OCI-LY1 (cell line): ENCODE measurements at regions not wholly inside any gene's neighbourhood (a gene's known extent, or its start where the extent isn't known, plus 50 kb on each side); places are given as distances from the start of the nearest gene placed in this dataset.
A peak's percentile ranks its signal among the peaks of the same experiment; 100 is the strongest.

ENCODE experiments used
- H2AFZ ChIP-seq: fragments of 200-600 bp; sonication (generic), shearing (Covaris generic); 2 replicates; pipeline ENCODE4 v1.6.0; 2014; ENCODE audit warnings: antibody characterized with exemption, mild to moderate bottlenecking, low read length
- H3F3A ChIP-seq: fragments of 200-600 bp; sonication (generic), shearing (Covaris generic); 2 replicates; pipeline ENCODE4 v1.6.0; 2014; ENCODE audit warnings: mild to moderate bottlenecking, antibody characterized with exemption, low read length, moderate library complexity; ENCODE audit not compliant: insufficient read depth
- H3K27ac ChIP-seq: fragments of 200-600 bp; sonication (generic); 2 replicates; pipeline ENCODE4 v1.5.1; 2014; ENCODE audit warnings: low read length, mixed run types, mild to moderate bottlenecking, low read depth; ENCODE audit not compliant: poor library complexity, severe bottlenecking
- H3K27me3 ChIP-seq: fragments of 200-600 bp; sonication (generic); 2 replicates; pipeline ENCODE4 v1.6.0; 2014; ENCODE audit warnings: antibody characterized with exemption, mild to moderate bottlenecking, low read length, moderate library complexity; ENCODE audit not compliant: insufficient read depth
- H3K36me3 ChIP-seq: fragments of 200-600 bp; sonication (generic); 2 replicates; pipeline ENCODE4 v1.6.1; 2014; ENCODE audit warnings: mild to moderate bottlenecking, antibody characterized with exemption, low read length, moderate library complexity, mixed read lengths; ENCODE audit not compliant: insufficient read depth
- H3K4me1 ChIP-seq: fragments of 200-600 bp; sonication (generic); 2 replicates; pipeline ENCODE4 v1.5.1; 2014; ENCODE audit warnings: mild to moderate bottlenecking, low read length, moderate library complexity; ENCODE audit not compliant: insufficient read depth, severe bottlenecking
- H3K4me2 ChIP-seq: fragments of 200-600 bp; sonication (generic), shearing (Covaris generic); 2 replicates; pipeline ENCODE4 v1.6.1; 2014; ENCODE audit warnings: low read length
- H3K4me3 ChIP-seq: fragments of 200-600 bp; sonication (generic); 2 replicates; pipeline ENCODE4 v1.5.1; 2014; ENCODE audit warnings: low read length, low read depth, mild to moderate bottlenecking, mixed read lengths; ENCODE audit not compliant: poor library complexity, severe bottlenecking
- H3K79me2 ChIP-seq: fragments of 200-600 bp; shearing (Covaris generic); 2 replicates; pipeline ENCODE4 v1.6.1; 2016; ENCODE audit warnings: mixed run types, low read length, mixed read lengths; ENCODE audit not compliant: insufficient read depth
- H3K9ac ChIP-seq: fragments of 200-600 bp; sonication (generic), shearing (Covaris generic); 2 replicates; pipeline ENCODE4 v1.6.1; 2014; ENCODE audit warnings: mild to moderate bottlenecking, low read length, mixed read lengths
- H3K9me2 ChIP-seq: fragments of 200-600 bp; sonication (generic), shearing (Covaris generic); 2 replicates; pipeline ENCODE4 v1.6.1; 2014; ENCODE audit warnings: low read depth, mild to moderate bottlenecking, low read length, mixed read lengths
- H3K9me3 ChIP-seq: fragments of 200-600 bp; shearing (Covaris generic); 2 replicates; pipeline ENCODE4 v1.6.1; 2014; ENCODE audit warnings: low read length, mixed read lengths
- H4K20me1 ChIP-seq: fragments of 200-600 bp; sonication (generic), shearing (Covaris generic); 2 replicates; pipeline ENCODE4 v1.6.0; 2016; ENCODE audit warnings: mild to moderate bottlenecking, low read length; ENCODE audit not compliant: insufficient read depth
- EZH2 ChIP-seq: fragments of 200-600 bp; sonication (generic), shearing (Covaris generic); IDR thresholded peaks from 2 replicates; pipeline ENCODE4 v1.8.0; 2017; ENCODE audit warnings: borderline replicate concordance, mixed run types, mild to moderate bottlenecking, antibody characterized with exemption, low read length, moderate library complexity, mixed read lengths
- TF ChIP-seq, protein P1 (sequence below): fragments of 200-600 bp; sonication (generic), shearing (Covaris generic); IDR thresholded peaks from 2 replicates; pipeline ENCODE4 v1.5.1; 2017; ENCODE audit warnings: mild to moderate bottlenecking, antibody characterized with exemption, low read length, moderate library complexity, mixed read lengths

DNA sequence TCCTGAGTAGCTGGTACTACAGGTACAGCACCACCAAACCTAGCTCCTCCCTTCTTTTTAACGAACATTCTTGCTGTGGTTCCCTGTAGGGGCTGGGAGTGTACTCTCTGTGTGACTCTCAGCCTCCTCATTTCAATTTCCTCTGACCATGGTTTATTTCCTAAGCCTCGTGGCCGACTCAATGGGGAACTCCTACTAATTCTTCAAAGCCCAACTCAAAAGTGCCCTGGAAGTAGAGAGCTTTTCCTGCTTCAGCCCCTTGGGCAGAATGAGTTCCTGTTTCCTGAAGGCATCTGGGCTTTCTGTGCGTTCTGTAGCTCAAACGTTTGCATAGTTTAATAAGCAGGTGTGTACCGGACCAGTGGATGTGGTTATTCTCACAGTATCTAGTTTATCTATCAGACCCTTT, 70.9 kb upstream of the ACOT11 start:
- no peak overlapping the region for H3K9ac ChIP-seq
- no peak overlapping the region for H3K4me3 ChIP-seq
- H4K20me1 ChIP-seq, result no peaks in the 10 kb centered on the region
- H3K79me2 ChIP-seq, result no peaks in the 10 kb centered on the region
- no peak for TF ChIP-seq EZH2
- TF ChIP-seq, protein P1, sequence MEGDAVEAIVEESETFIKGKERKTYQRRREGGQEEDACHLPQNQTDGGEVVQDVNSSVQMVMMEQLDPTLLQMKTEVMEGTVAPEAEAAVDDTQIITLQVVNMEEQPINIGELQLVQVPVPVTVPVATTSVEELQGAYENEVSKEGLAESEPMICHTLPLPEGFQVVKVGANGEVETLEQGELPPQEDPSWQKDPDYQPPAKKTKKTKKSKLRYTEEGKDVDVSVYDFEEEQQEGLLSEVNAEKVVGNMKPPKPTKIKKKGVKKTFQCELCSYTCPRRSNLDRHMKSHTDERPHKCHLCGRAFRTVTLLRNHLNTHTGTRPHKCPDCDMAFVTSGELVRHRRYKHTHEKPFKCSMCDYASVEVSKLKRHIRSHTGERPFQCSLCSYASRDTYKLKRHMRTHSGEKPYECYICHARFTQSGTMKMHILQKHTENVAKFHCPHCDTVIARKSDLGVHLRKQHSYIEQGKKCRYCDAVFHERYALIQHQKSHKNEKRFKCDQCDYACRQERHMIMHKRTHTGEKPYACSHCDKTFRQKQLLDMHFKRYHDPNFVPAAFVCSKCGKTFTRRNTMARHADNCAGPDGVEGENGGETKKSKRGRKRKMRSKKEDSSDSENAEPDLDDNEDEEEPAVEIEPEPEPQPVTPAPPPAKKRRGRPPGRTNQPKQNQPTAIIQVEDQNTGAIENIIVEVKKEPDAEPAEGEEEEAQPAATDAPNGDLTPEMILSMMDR, result no peak
- no peaks in the 10 kb centered on the region for H3K9me2 ChIP-seq
- H3K27ac ChIP-seq, result no peak overlapping the region
- H3K4me2 ChIP-seq, result no peak overlapping the region
- no peaks in the 10 kb centered on the region for H3K36me3 ChIP-seq
- H3K4me1 ChIP-seq, result peaks cover 29% of the 10 kb centered on the region
- H2AFZ ChIP-seq, result no peak overlapping the region
- H3K27me3 ChIP-seq, result no peaks in the 10 kb centered on the region; the same call in 1 of the 2 replicates
- H3F3A ChIP-seq, result no peaks in the 10 kb centered on the region
- no peaks in the 10 kb centered on the region for H3K9me3 ChIP-seq

DNA sequence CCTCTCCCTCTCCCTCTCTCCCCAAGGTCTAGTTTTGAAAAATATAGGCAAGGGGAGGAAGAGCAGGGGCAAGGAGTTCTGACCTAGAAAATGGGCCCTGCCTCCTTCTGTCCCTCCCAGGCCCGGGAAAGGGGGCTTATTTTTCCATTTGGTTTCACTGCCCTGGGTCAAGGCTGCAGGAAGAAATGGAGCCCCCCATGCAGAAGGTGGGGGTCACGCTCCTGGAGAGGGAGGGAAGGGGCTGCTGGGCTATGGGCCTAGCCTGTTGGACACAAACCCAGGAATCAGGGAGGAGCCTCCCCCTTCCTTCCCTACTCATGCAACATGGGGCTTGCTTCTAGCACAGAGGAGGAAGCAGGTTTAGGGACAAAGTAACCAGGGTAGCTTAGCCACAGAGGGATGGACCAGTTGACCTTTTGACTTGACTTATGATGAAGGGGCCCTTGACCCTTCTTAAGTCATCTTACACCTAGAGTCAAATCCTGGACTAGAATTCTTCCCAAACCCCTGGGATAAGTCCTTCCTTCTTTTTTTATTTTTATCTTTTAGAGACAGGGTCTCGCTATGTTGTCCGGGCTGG, 70.4 kb upstream of the SSBP3 start:
- Histone ChIP-seq H3F3A (no peaks in the 10 kb centered on the region), H3K4me3 (no peak overlapping the region), H2AFZ (no peak overlapping the region), H3K27me3 (peaks cover 3% of the 10 kb centered on the region), H3K9ac (no peak overlapping the region), H3K9me2 (no peaks in the 10 kb centered on the region), H3K9me3 (no peaks in the 10 kb centered on the region), H3K4me2 (no peak overlapping the region; the same call in 1 of the 2 replicates), H3K4me1 (peaks cover 29% of the 10 kb centered on the region), H3K36me3 (no peaks in the 10 kb centered on the region), H4K20me1 (no peaks in the 10 kb centered on the region), H3K27ac (no peak overlapping the region), H3K79me2 (no peaks in the 10 kb centered on the region)
- no peak for TF ChIP-seq EZH2
- TF ChIP-seq, protein P1, result no peak

DNA sequence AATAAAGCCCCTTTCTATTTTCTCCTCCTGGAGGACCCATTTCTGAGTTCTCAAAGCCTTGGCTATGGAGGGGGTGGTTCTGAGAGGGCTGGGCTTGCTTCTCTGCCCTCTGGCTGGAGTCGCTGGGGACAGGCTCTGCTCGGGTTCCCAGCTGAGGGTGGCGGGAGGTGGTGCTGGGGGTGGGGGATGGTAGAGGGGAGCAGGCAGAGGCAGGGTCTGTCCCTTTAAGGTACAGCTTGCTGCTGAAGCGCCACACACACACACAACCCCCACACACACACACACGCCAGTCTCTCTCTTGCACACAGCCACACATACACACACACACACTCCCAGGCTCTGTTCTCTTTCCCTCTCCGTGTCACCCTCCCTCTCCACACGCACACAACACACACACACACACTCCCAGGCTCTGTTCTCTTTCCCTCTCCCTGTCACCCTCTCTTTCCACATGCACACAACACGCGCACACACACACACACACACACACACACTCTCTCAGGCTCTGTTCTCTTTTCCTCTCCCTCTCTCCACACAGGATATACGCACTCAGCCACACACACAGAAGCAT, 69.8 kb upstream of the SSBP3 start:
- Histone ChIP-seq H3K27ac (peak overlapping the region; percentile 38), H3K4me2 (peak overlapping the region; percentile 67; the same call in 1 of the 2 replicates)
- TF ChIP-seq EZH2, result no peak
- TF ChIP-seq, protein P1, result no peak

More for the DNA sequence above, 69.8 kb upstream of the SSBP3 start:
- Histone ChIP-seq H3K9ac (no peak overlapping the region; the same call in 1 of the 2 replicates), H3F3A (no peaks in the 10 kb centered on the region), H3K79me2 (no peaks in the 10 kb centered on the region), H3K9me3 (no peaks in the 10 kb centered on the region), H3K4me3 (no peak overlapping the region), H4K20me1 (no peaks in the 10 kb centered on the region), H3K4me1 (peaks cover 29% of the 10 kb centered on the region), H3K27me3 (peaks cover 8% of the 10 kb centered on the region), H3K36me3 (no peaks in the 10 kb centered on the region), H3K9me2 (no peaks in the 10 kb centered on the region), H2AFZ (no peak overlapping the region)
